ENCODE measurements at regions not wholly inside any gene's neighbourhood (a gene's known extent, or its start where the extent isn't known, plus 50 kb on each side); places are given as distances from the start of the nearest gene placed in this dataset.

- TF ChIP-seq CTCF (IDR thresholded peaks at IDR 0.05) (no peak), POLR2A (IDR thresholded peaks at IDR 0.05) (no peak)
Observed at GRCh38 chr2:133705287-133705686, 137.0 kb upstream of the NCKAP5 start.

Data from right lobe of liver (tissue), 4 donors.